GM18519 (cell line): ENCODE measurements at regions not wholly inside any gene's neighbourhood (a gene's known extent, or its start where the extent isn't known, plus 50 kb on each side); places are given as distances from the start of the nearest gene placed in this dataset.

Source experiments
- ATAC-seq: cut with Tn5 transposase; IDR thresholded peaks from one replicate; pipeline ENCODE4 v1.9.1; 2021; ENCODE audit warnings: mild to moderate bottlenecking, moderate library complexity; ENCODE audit not compliant: unreplicated experiment, low FRiP score

DNA sequence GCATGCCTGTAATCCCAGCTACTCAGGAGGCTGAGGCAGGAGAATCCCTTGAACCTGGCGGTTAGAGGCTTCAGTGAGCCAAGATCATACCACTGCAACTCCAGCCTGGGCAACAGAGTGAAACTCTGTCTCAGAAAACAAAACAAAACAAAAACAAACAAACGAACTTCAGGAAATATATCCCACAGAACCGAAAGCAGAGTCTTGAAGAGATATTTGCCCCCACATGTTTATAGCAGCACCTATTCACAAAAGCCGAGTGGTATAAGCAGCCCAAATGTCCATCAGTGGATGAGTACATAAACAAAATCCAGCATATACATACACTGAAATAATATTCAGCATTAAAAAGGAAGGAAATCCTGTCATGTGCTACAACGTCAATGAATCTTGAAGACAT, 57.6 kb upstream of the GRIN3A start:
- ATAC-seq, result no peak

- ATAC-seq, result no peak
Measured at GRCh38 chr9:101795147-101795546, 56.7 kb upstream of the GRIN3A start.

DNA sequence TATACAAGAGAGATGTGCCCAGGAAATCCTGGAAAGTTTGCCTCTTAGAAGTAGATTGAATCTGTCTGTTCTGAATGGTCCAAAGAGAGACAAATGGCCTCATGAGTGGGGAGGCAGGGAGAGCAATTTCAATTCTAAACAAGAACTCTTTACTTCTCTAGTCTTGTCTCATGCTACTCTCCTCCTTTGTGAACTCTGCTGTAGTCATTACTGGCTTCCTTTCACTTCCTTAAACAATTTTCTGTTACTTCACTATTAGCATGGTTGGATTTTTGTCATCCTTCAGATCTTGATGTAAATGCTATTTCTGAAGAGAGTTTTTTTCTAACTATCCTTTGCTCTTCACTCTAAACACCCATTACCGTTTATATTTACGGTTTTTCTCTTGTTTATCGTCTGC, 54.0 kb upstream of the GRIN3A start:
- no peak for ATAC-seq

DNA sequence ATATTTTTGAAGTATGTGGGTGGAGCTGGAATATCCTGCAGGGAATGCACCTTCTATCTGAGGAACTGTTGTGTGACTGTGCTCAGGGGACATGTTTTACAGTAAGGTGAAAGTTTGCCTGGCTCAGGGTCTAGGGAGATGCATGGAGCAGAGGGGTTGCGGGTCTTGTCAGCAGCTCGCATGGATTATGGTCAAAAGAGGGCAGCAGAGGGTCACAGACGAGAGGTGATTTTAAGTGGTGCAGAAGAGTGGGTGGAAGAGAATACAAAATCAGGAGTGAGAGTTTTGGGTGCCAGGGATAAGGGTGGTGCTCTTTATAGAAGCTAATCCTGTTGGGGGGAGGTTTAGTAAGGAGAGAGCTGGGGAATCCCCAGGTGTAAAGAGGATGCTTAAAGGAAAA, 53.5 kb upstream of the GRIN3A start:
- no peak for ATAC-seq

DNA sequence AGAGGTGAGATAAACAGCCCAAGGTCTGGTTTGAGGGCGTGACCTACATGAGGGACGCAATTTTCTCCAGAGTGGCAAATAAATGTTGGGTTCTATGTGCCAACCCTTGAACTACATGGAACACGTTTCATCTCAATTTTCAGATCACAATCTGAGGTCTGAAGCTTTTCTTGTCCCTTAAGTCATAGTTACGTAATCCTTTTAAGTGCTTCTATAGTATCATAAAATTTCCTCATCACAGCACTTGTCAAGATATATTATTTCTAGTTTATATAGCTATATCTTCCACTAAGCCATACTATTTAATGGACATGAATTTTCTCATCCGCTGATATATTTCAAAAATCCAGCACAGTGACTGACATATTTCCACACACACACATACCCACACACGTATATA, 53.1 kb upstream of the GRIN3A start:
- no peak for ATAC-seq
